HFFc6 (cell line): ENCODE measurements at regions not wholly inside any gene's neighbourhood (a gene's known extent, or its start where the extent isn't known, plus 50 kb on each side); places are given as distances from the start of the nearest gene placed in this dataset.
A peak's percentile ranks its signal among the peaks of the same experiment; 100 is the strongest.

Source experiments
- DNase-seq: peaks from one replicate; pipeline ENCODE4 v3.0.0-alpha.2; 2018
- H3K27ac Mint-ChIP-seq: 2 replicates; pipeline ENCODE4 v1.8.0; 2020; ENCODE audit warnings: mild to moderate bottlenecking, mixed read lengths
- H3K27me3 Mint-ChIP-seq: 2 replicates; pipeline ENCODE4 v1.8.0; 2021; ENCODE audit warnings: mild to moderate bottlenecking, moderate library complexity, mixed read lengths; ENCODE audit not compliant: insufficient read depth
- H3K36me3 Mint-ChIP-seq: 2 replicates; pipeline ENCODE4 v1.8.0; 2021; ENCODE audit warnings: low read depth, mixed read lengths
- H3K4me1 Mint-ChIP-seq: 2 replicates; pipeline ENCODE4 v1.8.0; 2020; ENCODE audit warnings: low read depth, mixed read lengths
- H3K4me3 Mint-ChIP-seq: 2 replicates; pipeline ENCODE4 v1.8.0; 2020; ENCODE audit warnings: mild to moderate bottlenecking, moderate library complexity, mixed read lengths
- H3K9me3 Mint-ChIP-seq: 2 replicates; pipeline ENCODE4 v1.8.0; 2020; ENCODE audit warnings: mild to moderate bottlenecking, mixed read lengths
- CTCF ChIP-seq: fragments of 200-600 bp; sonication (generic); IDR thresholded peaks from 2 replicates; pipeline ENCODE4 v1.5.0; 2021; ENCODE audit warnings: antibody characterized with exemption, mild to moderate bottlenecking

- H3K4me3 Mint-ChIP-seq, result no peak overlapping the region
- peaks cover 17% of the 10 kb centered on the region for H3K27me3 Mint-ChIP-seq
- H3K4me1 Mint-ChIP-seq, result peaks cover 17% of the 10 kb centered on the region
- H3K9me3 Mint-ChIP-seq, result no peaks in the 10 kb centered on the region
- no peak for DNase-seq
- no peak overlapping the region for H3K27ac Mint-ChIP-seq
- H3K36me3 Mint-ChIP-seq, result no peaks in the 10 kb centered on the region
- no peak for TF ChIP-seq CTCF
These were observed 71.1 kb downstream of the PERP start for GRCh38 chr6:138036111-138036510.

GRCh38 chr6:138037009-138037504 is 70.2 kb downstream of the PERP start:
- Mint-ChIP-seq H3K27me3 (peaks cover 17% of the 10 kb centered on the region), H3K9me3 (no peaks in the 10 kb centered on the region), H3K4me1 (peaks cover 13% of the 10 kb centered on the region), H3K27ac (no peak overlapping the region), H3K4me3 (no peak overlapping the region), H3K36me3 (no peaks in the 10 kb centered on the region)
- peak; percentile 53 for DNase-seq
- TF ChIP-seq CTCF, result no peak

GRCh38 chr6:138038142-138038870 is 68.9 kb downstream of the PERP start:
- TF ChIP-seq CTCF, result no peak
- Mint-ChIP-seq H3K36me3 (no peaks in the 10 kb centered on the region), H3K27me3 (peaks cover 12% of the 10 kb centered on the region), H3K9me3 (no peaks in the 10 kb centered on the region), H3K4me3 (no peak overlapping the region), H3K27ac (no peak overlapping the region), H3K4me1 (peaks cover 12% of the 10 kb centered on the region)
- no peak for DNase-seq
